ENCODE measurements at regions not wholly inside any gene's neighbourhood (a gene's known extent, or its start where the extent isn't known, plus 50 kb on each side); places are given as distances from the start of the nearest gene placed in this dataset.
A peak's percentile ranks its signal among the peaks of the same experiment; 100 is the strongest.

DNA sequence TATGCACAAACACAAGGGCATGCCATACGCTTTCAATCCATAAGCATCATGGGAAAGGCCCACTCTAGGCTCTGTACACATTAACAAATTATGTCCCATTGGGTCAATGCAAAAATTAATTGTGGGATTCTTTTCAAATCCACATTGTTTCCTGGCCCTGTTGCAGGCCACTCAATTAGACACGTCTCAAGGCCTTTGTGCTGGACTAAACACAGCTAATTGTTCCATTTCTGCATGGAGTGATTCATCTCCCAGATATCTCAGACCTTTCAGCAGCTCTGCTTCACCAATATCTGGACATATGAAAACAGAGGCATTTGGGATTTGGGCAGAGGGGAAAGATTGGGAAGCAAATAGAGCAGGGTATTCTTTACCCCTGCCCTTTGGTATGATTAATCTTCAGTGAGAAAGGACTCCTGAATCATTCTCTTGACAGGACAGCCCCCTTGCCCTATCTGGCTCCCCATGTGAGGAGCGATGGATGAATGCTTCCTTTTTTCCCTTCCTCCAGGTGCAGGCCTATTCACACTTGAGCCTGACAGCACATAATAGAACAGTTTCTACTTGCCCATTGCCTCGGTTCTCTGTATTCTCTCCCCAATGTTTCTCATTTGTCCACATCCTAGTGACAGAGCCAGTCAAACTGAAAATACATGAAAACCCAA, 547.6 kb downstream of the HAO1 start:
- DNase-seq, result peak in 3 of 51 donors; percentile 0 to 42 (median 3)

DNA sequence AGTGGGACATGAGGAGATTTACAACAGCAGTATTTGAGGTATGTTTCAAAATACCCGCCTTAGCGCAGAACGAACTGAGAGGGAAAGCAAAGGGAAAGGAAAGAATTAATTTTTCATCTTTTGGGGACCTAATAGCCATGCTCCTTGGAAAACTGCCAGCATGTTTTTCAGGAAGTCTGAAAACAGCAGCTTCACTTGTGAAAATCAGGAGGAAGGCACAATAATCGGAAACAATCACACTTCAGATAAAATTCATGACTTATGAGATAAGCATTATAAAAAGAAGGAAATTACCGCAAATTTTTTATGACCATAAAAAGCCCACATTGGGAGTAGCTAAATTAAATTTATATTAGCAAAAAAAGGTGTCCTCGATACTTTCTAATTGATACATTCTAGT, 541.1 kb downstream of the HAO1 start:
- DNase-seq, result no peak

GRCh38 chr20:7399575-7399974, 540.7 kb downstream of the HAO1 start:
- DNase-seq, result no peak

GRCh38 chr20:7406671-7407070, 533.6 kb downstream of the HAO1 start:
- no peak for DNase-seq

GRCh38 chr20:7410150-7410549, 530.1 kb downstream of the HAO1 start:
- no peak for DNase-seq

DNA sequence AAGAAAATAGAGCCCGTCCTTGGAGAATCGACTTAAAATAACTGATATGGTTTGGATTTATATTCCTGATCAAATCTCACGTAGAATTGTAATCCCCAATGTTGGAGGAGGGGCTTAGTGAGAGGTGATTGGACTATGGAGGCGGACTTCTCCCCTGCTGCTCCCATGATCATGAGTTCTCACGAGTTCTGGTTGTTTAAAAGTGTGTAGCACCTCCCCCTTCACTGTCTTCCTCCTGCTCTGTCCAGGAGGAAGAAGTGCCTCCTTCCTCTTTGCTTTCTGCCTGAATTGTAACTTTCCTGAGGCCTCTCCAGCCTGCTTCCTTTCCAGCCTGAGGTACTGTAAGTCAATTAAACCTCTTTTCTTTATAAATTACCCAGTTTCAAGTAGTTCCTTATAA, 529.2 kb downstream of the HAO1 start:
- no peak for DNase-seq

GRCh38 chr20:7415427-7415826, 524.8 kb downstream of the HAO1 start:
- DNase-seq, result no peak

GRCh38 chr20:7416382-7416781, 523.9 kb downstream of the HAO1 start:
- no peak for DNase-seq

DNA sequence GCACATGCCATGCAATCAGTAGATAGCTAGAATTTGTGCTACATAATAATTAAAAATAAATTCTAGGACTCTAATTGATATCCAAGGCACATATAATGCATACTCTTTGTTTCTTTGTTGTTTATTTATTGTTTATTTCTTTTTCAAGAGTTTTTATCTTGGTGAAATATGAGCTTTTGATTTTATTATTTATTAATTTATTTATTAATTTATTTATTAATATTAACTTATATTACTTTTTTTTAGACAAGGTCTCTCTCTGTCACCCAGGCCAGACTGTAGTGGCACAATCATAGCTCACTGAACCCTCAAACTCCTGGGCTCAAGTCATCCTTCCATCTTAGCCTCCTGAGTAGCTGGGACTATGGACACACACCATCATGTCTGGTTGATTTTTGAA, 519.9 kb downstream of the HAO1 start:
- DNase-seq, result no peak

- DNase-seq, result no peak
These were observed 513.3 kb downstream of the HAO1 start for GRCh38 chr20:7426890-7427496.

DNA sequence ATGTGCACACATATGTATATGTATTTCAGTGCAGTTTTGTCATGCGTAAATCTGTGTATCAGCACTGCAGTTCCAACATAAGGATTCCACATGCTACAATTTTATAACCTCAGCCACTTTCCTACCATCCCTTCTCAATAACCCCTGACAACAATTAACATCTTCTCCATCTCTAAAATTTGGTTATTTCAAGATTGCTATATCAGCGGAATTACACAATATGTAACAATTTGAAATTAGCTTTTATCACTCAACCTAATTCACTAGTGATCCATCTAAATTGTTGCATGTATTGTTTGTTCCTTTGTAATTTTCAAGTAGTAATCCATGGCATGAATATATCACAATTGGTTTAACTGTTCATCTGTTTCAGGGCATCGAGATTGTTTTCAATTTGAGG, 511.3 kb downstream of the HAO1 start:
- no peak for DNase-seq

- no peak for DNase-seq
These were observed 507.6 kb downstream of the HAO1 start for GRCh38 chr20:7432612-7433011.

DNA sequence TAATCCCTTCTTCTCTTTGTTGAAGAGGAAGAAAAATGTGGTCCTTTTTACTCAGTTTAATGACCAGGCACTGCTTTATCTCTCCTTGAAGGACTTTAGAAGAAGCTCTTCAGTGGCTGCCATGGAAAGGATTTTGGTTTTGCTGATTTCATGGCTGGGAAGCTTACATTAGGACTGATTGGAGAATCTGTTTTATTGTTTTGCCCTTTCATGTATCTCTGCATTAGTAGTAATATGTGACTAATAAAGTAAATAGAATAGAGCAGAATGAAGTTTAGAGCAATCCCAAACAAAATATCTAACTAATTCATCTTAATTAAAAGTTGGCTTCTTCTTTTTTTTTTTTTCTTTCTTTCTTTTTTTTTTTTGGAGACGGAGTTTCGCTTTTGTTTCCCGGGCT, 502.9 kb downstream of the HAO1 start:
- DNase-seq, result no peak

DNA sequence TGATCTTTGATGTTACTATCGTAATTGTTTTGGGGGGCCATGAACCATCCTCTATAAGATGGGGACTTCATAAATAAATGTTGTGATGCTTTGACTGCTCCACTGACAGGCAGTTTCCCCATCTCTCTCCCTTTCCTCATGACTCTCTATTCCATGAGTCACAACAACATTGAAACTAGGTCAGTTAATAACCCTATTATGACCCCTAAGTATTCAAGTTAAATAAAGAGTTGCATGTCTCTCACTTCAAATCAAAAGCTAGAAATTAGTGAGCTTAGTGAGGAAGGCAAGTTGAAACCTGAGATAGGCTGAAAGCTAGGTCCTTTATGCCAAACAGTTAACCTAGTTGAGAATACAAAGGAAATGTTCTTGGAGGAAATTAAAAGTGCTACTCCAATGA, 491.0 kb downstream of the HAO1 start:
- no peak for DNase-seq

DNA sequence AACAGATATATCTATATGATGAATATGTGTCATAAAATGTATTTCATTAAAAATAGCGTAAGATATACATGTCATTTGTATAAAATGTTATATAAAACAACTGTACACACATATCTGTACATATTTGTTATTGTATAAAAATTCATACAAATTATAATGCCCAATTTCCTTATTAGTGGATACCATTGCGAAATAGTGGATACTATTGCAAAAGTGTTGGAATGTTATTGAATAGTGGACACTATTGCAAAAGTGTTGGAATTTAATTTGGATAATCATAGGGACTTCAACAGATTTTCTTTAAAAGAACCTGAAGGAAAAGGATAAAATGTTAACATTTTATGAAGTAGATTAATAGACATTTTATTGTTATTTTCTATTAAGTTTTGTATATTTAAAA, 487.4 kb downstream of the HAO1 start:
- DNase-seq, result no peak

DNA sequence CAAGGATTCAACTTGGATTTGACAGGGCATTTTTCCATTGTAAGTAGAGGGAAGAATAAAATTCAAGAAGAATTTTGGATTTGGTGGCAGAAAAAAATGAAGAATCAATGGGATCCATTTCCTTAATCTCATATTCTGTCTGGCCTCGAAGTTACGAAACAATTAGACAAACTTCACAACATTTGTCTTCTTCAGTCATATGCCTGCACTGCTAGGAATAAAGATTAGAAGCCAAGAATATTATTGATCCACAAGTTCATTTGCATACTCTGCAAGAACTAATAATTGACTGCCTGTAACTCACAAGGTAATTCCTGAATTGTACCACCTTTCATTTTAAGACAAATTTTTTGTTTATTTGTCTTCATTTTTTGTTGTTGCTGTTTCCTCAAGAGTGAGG, 486.2 kb downstream of the HAO1 start:
- no peak for DNase-seq

GRCh38 chr20:7458459-7458858, 481.8 kb downstream of the HAO1 start:
- DNase-seq, result no peak

DNA sequence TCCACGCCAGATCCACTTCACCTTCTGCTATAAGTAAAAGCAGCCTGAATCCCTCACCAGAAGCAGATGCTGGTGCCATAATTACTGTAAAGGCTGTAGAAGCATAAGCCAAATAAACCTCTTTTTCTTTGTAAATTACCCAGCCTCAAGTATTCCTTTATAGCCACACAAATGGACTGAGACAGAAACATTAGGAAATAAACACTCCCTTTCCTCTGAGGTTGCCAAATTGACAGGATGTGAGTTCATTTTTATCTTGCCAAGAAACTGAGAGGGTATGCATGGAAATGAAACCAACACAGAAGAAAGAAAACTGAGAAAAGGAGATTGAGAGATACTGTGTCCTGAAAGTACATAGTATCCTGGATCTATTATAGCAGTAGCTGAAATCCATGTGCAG, 481.2 kb downstream of the HAO1 start:
- no peak for DNase-seq

GRCh38 chr20:7463290-7463689, 477.0 kb downstream of the HAO1 start:
- no peak for DNase-seq

DNA sequence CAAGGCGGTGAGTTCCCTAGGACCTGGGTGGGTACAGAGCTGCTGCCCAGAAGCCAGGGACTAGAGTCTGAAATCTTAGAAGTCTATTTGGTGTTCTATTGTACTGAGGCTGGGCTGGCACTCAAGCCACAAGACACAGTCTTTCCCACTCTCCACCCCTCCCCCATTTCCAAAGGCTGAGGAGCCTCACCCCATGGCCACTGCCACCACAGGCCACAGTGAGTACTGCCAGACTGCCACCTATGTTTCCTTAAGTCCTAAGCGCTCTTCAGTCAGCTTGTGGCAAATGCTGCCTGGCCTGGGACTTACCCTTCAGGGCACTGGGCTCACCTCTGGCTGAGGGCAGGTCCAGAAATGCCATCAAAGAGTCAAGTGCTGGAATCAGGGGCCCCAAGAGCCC, 469.3 kb downstream of the HAO1 start:
- DNase-seq, result no peak

DNA sequence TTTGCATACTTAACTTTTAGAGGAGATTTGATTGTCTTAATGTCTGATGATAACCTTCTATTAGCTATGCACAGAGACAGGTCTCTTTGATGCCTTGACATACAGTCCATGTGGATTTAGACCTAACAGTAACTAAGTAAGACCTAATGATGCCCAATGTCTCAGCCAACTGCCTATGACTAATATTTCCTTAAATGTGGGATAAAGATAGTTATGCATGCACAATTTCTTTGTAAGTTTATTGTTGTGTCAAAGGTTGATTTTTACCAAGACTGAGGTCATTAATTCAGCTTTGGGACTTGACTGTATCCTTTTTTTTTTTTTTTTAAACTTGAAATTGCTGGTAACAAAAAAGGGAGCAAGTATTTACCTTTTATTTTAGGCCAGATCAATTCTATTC, 450.0 kb downstream of the HAO1 start:
- DNase-seq, result no peak

DNA sequence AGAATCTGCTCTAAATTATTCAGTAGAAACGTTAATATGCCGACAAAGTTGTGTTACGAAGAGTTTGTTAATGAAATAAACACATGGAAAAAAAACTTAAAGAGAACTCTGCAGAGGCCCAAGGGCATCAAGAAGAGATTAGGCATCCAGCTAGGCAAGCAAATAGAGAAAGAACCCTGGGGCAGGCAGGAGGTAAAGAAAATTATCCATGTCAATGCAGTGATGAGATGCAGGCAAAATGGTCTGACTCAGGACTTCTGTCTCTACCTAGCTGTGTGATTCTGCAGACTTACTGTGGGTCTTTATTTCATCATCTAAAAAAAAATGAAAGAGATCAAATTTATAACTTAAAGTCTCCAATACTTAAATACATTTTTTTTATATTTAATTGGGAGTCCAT, 448.0 kb downstream of the HAO1 start:
- DNase-seq, result no peak

- no peak for DNase-seq
These were observed 446.9 kb downstream of the HAO1 start for GRCh38 chr20:7493311-7493710.
